ENCODE measurements at regions not wholly inside any gene's neighbourhood (a gene's known extent, or its start where the extent isn't known, plus 50 kb on each side); places are given as distances from the start of the nearest gene placed in this dataset.
"Not testable (repeated sequence)": the region's sequence is repeated elsewhere in the genome, so short reads cannot be mapped to it uniquely, and the experiment has no call there.

DNA sequence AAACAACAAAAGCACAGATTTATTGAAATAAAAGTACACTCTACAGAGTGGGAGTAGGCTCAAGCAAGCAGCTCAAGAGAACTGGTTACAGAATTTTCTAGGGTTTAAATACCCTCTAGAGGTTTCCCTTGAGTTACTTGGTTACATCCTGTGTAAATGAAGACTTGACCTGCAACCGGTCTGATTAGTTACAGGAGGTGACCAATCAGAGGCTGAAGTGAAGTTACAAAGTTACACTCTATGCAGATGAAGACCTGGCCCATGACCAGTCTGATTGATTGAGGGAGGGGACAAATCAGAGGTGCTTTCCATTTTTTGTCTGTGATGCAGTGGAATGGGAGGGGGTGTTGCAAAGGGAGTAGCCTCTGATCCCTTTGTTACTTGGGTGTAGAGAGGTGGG, 723.4 kb downstream of the ZPLD1 start:
- no peak for DNase-seq (ENCODE audit: low read depth in 2 of 2, low spot score in 1 of 2)

DNA sequence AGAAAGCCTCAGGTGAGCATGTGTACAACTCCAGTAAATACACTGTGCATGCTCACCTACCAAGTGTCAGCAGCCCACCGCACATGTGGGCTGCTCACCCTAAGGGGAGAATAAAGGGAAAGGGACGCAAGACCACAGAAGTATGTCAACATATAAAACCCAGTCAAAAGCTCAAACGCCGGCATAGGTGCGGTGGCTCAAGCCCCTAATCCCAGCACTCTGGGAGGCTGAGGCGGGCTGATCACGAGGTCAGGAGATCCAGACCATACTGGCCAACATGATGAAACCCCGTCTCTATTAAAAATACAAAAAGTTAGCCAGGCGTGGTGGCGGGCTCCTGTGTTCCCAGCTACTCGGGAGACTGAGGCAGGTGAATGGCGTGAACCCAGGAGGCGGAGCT, 732.1 kb downstream of the ZPLD1 start:
- DNase-seq (ENCODE audit: low read depth in 2 of 2, low spot score in 1 of 2) = no peak

DNA sequence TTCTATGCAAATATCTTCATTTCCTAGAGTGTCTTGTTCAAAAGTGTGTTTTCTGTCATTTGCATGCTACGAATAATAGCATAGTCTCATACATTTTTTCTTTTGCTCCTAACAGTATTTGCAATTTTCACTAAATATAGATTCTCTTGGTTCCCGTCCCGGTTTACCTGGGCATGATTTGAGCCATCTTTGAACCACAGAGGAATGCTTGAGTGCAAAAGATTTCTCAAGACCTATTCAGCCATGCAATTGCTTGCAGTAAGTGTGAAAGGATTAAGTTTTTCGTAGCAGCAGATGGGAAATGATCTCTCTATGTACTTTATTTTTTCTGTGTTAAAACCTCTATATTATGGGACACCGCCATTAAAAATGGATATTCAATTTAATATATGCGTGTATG, 733.0 kb downstream of the ZPLD1 start:
- DNase-seq (ENCODE audit: low read depth in 2 of 2, low spot score in 1 of 2) = no peak

DNA sequence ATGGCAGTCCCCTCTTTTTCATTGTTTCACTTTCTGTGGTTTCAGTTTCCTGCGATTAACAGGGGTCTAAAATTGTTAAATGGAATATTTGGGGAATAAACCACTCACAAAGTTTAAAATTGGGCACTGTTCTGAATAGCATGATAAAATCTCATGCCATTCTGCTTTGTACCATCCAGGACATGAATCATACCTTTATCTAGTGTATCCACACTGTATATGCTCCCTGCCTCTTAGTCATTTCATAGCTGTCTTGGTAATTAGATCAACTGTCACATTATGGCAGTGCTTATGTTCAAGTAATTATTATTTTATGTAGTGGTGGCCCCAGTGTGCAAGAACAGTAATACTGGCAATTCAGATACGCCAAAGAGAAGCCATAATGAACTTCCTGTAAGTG, 734.5 kb downstream of the ZPLD1 start:
- DNase-seq (ENCODE audit: low read depth in 2 of 2, low spot score in 1 of 2) = no peak

DNA sequence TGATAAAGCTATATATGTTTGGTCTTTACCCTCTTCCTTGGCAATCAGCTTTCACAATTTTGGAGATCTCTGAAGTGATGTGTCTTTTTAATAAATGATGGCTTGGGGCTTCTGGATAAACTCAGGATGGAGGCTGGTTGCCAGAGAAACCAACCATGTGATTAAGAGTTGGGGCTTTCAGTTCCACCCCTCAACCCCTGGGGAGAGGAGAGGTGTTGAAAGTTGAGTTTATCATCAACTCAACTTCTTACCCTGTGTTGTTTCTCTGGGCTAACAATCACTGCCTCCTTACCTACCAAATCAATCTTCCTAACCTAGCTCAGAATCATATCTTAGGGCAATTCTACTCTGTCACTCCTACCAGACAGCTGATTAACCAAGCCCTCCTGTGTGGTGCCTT, 735.8 kb downstream of the ZPLD1 start:
- no peak for DNase-seq (ENCODE audit: low read depth in 2 of 2, low spot score in 1 of 2)

DNA sequence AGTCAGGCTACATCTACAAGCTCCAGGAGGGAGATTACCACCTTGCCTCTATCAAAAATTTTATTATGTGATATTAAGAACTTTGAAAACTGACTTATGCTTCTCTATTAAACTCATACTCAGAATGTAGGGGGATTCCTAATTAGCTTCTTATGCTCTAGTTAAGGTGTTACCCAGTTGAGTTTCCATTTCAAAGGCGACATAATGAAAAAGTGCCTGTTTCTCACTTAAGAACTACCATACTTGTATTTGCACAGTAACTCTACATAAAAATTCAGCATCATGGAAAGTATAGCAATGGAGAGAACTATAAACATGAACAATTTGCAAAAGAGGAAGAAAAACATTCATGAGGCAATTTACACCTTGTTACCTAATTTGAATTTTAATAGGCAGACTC, 739.1 kb downstream of the ZPLD1 start:
- DNase-seq (ENCODE audit: low read depth in 2 of 2, low spot score in 1 of 2) = no peak

DNA sequence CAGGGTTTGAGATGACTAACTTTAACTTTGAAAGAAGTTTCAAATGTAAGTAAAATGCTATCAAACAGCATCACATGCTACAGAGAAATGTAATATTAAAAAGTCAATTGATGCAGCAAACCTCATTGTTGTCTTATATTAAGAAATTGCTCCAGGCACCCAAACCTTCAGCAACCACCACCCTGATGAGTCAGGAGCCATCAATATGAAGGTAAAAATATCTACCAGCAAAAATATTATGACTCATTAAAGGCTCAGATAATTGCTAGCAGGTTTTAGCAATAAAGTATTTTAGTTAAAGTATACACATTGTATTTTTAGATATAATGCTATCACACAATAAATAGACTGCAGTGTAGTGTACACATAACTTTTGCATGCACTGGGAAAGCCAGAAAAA, 746.3 kb downstream of the ZPLD1 start:
- DNase-seq (ENCODE audit: low read depth in 2 of 2, low spot score in 1 of 2) = no peak

DNA sequence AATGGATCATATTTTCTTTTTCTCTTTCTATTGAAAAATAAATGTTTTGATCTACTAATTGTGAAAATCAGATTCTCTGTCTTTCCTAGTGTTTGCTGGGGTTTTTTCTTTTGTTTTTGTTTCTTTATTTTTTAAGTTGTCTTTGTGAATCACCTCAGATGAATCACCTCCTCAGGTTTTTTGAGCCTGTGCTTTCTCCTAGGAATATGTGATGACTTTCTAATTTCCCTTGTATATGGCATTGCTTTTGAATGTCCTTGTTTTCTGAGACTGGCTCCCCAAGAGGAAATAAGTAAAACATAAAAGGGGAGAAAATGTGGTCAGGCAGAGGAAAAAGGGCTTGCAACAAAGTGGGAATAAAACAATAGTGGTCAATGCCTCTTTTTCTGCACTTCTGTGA, 750.0 kb downstream of the ZPLD1 start:
- no peak for DNase-seq (ENCODE audit: low read depth in 2 of 2, low spot score in 1 of 2)

DNA sequence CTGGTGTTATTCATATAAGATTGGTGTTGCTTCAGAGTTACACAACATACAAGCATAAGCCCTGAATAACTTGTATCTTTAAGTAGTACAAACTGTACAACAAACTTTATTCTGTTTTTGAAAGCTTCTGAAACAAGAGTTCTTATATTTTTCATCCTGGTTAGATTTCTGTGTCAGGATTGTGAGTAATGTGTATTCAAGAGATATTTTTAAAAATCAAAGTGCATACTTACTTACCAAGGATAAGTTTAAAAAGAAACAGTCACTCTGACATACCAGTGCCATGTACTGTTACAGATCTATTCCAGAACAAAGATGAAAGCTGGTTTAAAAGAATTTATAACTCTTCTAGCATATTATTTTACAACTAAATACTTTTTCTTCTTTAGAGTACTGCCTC, 755.1 kb downstream of the ZPLD1 start:
- DNase-seq (ENCODE audit: low read depth in 2 of 2, low spot score in 1 of 2) = no peak

DNA sequence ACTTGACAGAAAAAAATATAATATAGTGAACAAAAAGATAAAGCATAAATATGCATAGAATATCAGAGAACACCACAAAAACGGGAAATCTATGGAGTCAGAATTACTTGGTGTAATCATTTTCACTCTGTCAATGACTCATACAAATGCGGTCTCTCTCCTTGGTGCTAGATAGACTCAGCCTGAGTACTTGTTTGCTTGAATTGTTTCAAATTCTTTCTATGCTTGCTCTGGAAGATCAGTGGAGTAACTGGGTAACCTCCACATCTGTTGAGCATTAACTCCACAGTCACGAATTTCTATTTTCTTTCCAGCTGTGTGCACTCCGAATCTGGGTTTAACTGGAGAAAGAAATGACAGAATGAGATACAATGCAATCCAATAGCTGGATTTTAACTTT, 760.4 kb downstream of the ZPLD1 start:
- no peak for DNase-seq (ENCODE audit: low read depth in 2 of 2, low spot score in 1 of 2)

DNA sequence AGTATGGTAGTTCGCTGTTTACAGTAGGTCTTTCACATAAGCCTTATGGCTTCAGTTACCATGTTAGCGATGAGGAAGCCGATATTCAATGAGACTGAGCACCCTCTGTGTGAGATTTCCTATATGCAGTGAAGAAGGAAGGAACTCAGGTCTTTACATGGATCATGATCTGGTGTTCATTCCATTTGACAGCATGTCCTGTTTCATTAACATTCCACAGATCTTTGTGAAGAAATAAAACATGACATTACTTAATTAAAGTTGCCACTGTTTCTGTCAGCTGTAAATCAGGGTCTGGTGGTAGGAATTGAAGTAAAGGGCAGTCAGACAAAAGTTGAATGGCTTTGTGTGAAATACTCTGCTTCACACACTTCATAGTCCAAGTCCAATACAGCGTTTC, 768.6 kb downstream of the ZPLD1 start:
- no peak for DNase-seq (ENCODE audit: low read depth in 2 of 2, low spot score in 1 of 2)

DNA sequence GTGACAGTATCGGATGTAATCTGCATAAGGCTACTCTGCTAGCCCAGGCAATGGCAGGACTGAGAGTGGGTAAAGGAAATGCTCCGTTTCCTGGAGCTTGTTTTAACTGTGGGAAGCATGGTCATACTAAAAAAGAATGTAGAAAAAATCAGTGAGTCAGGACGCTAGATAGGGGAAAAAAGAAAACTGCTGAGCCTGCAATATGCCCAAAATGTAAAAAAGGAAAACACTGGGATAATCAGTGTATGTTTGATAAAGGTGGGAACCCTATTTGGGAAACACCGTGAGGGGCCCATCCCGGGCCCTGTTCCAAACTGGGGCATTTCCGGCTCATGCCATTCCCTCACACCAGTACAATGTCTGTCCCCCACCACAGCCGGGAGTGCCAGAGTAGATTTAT, 775.8 kb downstream of the ZPLD1 start:
- no peak for DNase-seq (ENCODE audit: low read depth in 2 of 2, low spot score in 1 of 2)

DNA sequence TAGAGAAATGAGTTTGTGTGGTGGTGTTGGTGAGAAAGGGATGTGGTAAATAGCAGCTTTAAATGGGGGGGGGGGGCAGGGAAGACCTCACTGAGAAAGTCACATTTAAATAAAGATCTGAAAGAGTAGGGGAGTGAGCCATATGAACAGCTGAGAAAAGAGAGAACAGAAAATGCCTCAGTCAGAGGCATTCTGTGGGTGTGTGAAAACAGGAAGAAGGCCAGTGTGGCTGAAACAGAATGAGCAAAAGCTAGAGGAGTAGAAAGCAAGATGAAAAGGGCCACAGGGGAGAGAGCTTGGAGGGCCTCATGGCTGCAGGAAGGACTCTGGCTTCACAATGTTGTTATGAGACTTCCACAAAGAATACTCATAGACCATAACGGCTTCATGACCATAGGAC, 783.3 kb downstream of the ZPLD1 start:
- DNase-seq (ENCODE audit: low read depth in 2 of 2, low spot score in 1 of 2) = no peak

DNA sequence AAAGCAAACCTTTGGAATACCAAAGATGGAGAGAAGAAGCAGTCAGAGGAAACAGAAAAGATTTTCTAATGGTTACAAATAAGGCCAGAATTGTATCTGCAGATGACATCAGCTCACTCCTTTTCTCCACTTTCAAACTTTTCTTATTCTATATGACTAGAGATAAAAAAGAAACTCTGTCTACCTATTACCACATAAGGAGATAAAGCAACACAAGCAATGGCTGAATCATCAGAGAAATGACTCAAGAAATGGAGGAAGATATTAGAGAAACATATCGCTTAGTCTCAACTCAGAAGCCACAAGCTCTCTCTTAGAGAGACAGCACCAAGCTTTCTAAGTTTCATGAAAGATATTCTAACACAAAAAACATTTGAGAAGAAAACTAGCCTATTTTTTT, 784.0 kb downstream of the ZPLD1 start:
- DNase-seq (ENCODE audit: low read depth in 2 of 2, low spot score in 1 of 2) = no peak

DNA sequence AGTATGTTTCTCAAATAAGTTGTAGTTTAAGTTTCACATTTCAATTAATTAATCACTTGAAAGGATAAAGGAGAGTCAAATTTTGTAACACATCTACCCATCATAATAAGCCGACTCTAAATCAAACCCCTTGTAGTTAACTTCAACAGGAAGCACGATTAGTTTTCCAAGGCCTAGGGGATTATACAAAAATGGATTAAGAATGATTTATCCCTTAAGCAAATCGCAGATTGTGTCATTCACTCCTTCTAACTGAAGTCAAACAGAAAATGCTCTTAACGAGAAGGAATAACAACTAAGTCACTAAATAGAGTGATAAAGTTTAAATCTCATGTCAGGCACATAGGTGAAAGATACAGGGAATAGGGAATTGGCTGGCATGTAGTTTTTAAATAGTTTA, 792.8 kb downstream of the ZPLD1 start:
- DNase-seq (ENCODE audit: low read depth in 2 of 2, low spot score in 1 of 2) = no peak

DNA sequence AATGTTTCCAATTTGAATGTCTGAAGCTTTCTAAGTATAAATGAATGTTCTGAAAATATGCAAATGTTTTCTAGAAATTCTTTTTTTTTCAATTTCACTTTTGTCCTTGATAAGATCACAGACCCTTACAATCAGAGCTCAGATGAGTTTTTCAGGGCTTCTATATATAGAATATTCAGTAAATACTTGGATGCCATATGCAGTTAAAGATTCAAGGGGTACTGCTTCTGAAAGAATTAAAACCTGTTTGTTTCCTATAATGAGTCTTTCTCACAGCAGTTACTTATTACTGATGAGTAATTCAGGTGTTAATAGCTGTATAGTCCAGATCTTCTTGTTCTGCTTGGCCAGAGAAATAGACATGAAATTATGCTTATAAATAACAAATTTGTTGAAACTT, 812.6 kb downstream of the ZPLD1 start:
- DNase-seq (ENCODE audit: low read depth in 2 of 2, low spot score in 1 of 2) = no peak

DNA sequence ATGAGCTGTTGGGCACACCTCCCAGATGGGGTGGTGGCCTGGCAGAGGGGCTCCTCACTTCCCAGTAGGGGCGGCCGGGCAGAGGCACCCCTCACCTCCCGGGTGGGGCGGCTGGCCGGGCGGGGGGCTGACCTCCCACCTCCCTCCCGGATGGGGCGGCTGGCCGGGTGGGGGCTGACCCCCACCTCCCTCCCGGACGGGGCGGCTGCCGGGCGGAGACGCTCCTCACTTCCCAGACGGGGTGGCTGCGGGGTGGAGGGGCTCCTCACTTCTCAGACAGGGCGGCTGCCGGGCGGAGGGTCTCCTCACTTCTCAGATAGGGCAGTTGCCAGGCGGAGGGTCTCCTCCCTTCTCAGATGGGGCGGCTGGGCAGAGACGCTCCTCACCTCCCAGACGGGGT, 820.0 kb downstream of the ZPLD1 start:
- DNase-seq (ENCODE audit: low read depth in 2 of 2, low spot score in 1 of 2) = not testable (repeated sequence)

DNA sequence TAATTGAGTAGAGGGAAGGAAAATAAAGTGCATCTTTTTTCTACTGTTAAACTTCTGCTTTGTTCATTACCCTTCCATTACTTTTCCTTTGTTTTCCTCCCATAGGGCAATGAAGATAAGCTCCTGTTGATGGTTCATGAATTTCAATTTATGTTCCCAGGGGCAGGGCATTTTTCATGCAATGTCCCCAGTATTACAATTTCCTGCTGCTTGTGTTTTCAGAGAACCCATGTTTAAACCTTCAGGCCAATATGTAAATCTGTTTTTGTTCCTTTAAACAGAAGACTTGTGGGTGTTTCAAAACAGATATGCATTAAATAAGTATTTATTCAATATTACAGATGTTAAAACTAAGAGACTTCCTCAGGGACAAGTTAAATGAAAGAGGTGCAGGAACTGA, 834.5 kb downstream of the ZPLD1 start:
- DNase-seq (ENCODE audit: low read depth in 2 of 2, low spot score in 1 of 2) = no peak

DNA sequence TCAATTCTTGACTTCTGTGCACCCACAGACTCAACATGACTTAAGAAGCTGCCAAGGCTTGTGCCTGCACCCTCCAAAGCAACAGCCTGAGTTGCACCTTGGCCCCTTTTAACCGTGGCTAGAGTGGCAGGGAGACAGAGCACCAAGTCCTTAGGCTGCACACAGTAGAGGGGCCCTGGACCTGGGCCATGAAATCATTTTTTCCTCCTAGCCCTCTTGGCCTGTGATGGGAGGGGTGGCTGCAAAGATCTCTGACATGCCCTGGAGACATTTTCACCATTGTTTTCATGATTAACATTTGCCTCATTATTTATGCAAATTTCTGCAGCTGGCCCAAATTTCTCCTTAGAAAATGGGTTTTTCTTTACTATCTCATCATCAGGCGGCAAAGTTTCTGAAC, 836.8 kb downstream of the ZPLD1 start:
- no peak for DNase-seq (ENCODE audit: low read depth in 2 of 2, low spot score in 1 of 2)

DNA sequence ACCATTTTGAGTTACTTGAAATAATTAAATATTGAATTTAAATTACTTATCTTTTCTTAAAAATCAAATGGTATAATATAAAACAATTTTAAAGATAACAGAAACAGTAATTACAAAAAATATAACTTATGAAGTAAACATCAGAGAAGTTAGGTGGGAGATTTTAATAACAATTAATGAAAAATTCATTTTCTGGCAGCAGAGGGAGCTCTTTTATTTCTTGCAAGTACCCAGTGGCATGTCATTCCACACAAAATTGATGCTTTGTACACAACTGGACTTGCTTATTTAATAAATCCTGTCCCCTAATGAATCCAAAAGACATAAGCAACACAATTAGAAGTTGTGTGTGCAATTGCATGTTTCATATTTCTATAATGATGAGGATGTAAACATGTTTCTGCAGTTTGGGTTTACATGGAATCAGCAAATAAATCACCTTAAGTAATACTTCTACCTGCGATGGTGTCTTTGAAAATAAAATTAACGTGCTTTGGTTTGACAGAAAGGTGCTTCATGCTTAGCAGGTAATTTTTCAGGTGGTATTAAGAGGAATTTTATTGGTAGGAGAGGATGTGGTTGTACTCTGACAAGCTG, 861.3 kb downstream of the ZPLD1 start:
- DNase-seq (ENCODE audit: low read depth in 2 of 2, low spot score in 1 of 2) = no peak

DNA sequence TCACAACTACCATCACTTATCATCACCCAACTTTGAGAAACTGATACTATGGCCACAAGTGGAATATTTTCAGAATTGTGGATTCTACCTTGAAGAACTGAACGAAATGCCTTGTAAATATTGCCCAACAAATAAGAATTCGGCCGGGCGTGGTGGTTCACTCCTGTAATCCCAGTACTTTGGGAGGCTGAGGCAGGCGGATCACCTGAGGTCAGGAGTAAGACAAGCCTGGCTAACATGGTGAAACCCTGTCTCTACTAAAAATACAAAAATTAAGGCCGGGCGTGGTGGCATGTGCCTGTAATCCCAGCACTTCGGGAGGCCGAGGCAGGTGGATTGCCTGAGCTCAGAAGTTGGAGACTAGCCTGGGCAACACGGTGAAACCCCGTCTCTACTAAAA, 862.7 kb downstream of the ZPLD1 start:
- not testable (repeated sequence) for DNase-seq (ENCODE audit: low read depth in 2 of 2, low spot score in 1 of 2)

DNA sequence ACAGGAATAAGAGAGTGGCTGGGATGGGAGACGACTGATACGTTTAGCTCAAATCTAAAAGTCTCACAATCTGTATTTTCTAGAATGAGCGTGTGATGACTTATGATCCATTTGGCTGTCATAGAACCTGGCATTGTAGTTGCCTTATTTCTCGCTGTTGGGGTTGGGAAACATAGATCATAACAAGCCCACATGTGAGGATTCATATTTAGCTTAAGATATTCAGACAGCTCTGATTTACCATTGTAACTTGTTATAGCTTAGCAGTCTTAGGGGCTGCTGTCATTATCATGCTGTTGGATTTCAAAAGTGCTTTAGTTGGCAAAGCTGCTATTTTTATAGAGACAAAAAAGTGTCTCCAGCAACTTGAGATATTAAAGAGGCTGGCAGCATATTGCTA, 871.3 kb downstream of the ZPLD1 start:
- no peak for DNase-seq (ENCODE audit: low read depth in 2 of 2, low spot score in 1 of 2)

DNA sequence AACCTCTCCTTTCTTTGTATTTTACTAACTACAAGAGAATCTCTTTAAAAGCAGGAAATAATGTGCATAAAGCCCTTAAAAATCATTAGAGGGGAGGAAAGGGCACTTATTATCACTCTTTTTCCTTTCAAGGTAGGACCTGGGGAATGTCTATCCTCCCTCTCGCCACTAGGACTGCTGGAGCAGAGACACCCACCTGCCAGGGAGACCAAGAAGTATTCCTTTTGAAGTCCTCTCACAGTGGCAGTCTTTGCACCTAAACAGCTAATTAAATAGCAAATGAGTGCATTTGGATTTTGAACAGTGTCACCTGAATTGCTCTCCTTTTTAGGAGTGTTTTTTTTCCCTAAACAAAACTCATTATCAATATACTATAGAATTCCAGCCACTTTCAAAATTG, 874.1 kb downstream of the ZPLD1 start:
- no peak for DNase-seq (ENCODE audit: low read depth in 2 of 2, low spot score in 1 of 2)

DNA sequence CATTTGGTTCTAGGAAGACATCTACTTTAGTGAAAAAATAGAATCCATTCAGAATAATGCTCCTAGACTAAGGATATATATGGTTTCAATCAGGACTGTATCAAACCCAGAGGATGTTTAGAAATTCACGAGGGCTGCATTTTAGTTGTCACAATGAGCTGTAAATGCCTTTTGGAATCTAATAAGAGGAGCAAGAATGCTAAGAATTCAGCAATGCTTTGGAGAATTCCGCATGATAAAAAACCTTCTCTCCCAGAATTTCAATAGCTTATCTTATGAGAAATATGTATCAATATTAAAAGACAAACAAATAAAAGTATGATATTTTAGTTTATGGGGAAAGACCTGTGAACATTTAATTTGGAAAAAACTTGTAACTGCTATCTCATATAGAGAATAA, 885.1 kb downstream of the ZPLD1 start:
- no peak for DNase-seq (ENCODE audit: low read depth in 2 of 2, low spot score in 1 of 2)

Measured in stimulated activated CD8-positive, alpha-beta memory T cell treated with anti-CD3 and anti-CD28 coated beads, Interleukin-4, amount 100 ng/mL, for 4 hours (primary cell).